ENCODE measurements at regions not wholly inside any gene's neighbourhood (a gene's known extent, or its start where the extent isn't known, plus 50 kb on each side); places are given as distances from the start of the nearest gene placed in this dataset.

DNA sequence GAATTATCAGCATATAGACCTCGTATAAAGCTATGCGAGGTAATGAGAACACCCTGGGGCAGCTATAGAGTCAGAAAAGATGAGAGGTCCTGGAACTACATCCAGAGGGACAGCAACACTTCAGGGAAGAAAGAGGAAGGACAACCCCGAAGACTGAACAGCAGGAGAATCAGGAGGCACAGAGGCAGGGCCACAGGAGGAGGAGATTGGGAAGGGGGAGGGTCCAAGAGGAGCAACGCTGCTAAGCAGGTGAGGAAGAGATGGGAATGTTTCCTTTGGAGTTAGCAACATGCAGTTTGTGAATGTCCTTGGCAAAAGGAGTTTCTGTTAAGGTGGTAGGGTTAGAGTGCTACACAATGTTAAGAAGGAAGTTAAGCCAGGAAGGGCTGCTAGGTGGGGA, 79.5 kb upstream of the OLIG3 start:
- TF ChIP-seq, protein P1, sequence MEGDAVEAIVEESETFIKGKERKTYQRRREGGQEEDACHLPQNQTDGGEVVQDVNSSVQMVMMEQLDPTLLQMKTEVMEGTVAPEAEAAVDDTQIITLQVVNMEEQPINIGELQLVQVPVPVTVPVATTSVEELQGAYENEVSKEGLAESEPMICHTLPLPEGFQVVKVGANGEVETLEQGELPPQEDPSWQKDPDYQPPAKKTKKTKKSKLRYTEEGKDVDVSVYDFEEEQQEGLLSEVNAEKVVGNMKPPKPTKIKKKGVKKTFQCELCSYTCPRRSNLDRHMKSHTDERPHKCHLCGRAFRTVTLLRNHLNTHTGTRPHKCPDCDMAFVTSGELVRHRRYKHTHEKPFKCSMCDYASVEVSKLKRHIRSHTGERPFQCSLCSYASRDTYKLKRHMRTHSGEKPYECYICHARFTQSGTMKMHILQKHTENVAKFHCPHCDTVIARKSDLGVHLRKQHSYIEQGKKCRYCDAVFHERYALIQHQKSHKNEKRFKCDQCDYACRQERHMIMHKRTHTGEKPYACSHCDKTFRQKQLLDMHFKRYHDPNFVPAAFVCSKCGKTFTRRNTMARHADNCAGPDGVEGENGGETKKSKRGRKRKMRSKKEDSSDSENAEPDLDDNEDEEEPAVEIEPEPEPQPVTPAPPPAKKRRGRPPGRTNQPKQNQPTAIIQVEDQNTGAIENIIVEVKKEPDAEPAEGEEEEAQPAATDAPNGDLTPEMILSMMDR (IDR thresholded peaks at IDR 0.05): no peak
- no peak for TF ChIP-seq POLR2A (IDR thresholded peaks at IDR 0.05)
